ENCODE measurements at regions not wholly inside any gene's neighbourhood (a gene's known extent, or its start where the extent isn't known, plus 50 kb on each side); places are given as distances from the start of the nearest gene placed in this dataset.

DNA sequence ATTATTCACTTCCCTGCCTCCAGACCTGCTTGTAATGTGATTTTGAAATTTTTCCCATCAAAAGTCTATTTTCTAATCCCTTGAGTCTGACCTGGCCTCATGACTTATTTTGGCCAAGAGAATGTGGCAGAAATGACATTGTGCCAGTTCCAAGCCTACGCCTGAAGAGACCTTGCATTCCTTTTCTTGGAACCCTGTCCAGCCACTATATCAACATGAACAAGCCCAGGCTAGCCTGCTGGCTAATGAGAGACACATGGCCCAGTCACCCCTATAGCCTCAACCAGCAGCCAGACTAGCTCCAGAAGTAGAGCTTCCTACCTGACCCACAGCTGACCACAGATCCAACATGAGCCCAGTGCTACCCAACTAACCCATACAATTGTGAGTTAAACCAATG lies 121.1 kb upstream of the ACP3 start:
- no peaks in the 10 kb centered on the region for H3K36me3 ChIP-seq
- H3K4me3 ChIP-seq = no peak overlapping the region
- H3K9me3 ChIP-seq = no peaks in the 10 kb centered on the region
- no peaks in the 10 kb centered on the region for H3K4me1 ChIP-seq
- DNase-seq = no peak
- intact Hi-C loops (cut with DNase I) = no loop called here
- no peaks in the 10 kb centered on the region for H3K27me3 ChIP-seq
- 97 to 98% methylated on average over 1 of the region's 1 CpG for WGBS, 2 donors
- TF ChIP-seq, protein P1, sequence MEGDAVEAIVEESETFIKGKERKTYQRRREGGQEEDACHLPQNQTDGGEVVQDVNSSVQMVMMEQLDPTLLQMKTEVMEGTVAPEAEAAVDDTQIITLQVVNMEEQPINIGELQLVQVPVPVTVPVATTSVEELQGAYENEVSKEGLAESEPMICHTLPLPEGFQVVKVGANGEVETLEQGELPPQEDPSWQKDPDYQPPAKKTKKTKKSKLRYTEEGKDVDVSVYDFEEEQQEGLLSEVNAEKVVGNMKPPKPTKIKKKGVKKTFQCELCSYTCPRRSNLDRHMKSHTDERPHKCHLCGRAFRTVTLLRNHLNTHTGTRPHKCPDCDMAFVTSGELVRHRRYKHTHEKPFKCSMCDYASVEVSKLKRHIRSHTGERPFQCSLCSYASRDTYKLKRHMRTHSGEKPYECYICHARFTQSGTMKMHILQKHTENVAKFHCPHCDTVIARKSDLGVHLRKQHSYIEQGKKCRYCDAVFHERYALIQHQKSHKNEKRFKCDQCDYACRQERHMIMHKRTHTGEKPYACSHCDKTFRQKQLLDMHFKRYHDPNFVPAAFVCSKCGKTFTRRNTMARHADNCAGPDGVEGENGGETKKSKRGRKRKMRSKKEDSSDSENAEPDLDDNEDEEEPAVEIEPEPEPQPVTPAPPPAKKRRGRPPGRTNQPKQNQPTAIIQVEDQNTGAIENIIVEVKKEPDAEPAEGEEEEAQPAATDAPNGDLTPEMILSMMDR (IDR thresholded peaks at IDR 0.05) = no peak
- TF ChIP-seq POLR2AphosphoS5 (IDR thresholded peaks at IDR 0.05) (no peak), POLR2A (IDR thresholded peaks at IDR 0.05) (no peak), EP300 (IDR thresholded peaks at IDR 0.05) (no peak)
- H3K27ac ChIP-seq = no peak overlapping the region

DNA sequence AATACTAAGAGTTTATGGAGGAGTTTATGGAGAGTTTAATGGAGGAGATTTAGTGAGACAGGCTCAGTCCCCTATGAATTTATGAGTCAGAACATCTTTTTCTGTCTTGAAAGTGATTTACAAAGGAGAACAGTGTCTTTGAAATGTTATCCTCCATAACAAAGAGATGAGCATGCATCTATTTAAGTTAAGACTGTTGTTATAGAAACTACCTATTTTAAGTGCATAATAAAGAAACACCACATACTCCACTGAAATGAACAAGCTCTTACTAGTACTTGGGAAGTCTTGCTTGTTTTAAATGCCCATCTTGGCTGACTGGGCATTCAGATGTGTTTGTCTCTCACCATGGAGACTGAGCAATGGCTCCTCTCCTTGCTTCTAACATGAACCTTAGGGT lies 118.7 kb upstream of the ACP3 start:
- H3K27ac ChIP-seq = no peak overlapping the region
- H3K27me3 ChIP-seq = no peaks in the 10 kb centered on the region
- intact Hi-C loops (cut with DNase I) = no loop called here
- TF ChIP-seq, protein P1 (IDR thresholded peaks at IDR 0.05) = no peak
- no peak for TF ChIP-seq EP300 (IDR thresholded peaks at IDR 0.05)
- TF ChIP-seq POLR2A (IDR thresholded peaks at IDR 0.05) = no peak
- TF ChIP-seq POLR2AphosphoS5 (IDR thresholded peaks at IDR 0.05) = no peak
- no peaks in the 10 kb centered on the region for H3K4me1 ChIP-seq
- no peaks in the 10 kb centered on the region for H3K9me3 ChIP-seq
- H3K36me3 ChIP-seq = no peaks in the 10 kb centered on the region
- DNase-seq = no peak
- H3K4me3 ChIP-seq = no peak overlapping the region

DNA sequence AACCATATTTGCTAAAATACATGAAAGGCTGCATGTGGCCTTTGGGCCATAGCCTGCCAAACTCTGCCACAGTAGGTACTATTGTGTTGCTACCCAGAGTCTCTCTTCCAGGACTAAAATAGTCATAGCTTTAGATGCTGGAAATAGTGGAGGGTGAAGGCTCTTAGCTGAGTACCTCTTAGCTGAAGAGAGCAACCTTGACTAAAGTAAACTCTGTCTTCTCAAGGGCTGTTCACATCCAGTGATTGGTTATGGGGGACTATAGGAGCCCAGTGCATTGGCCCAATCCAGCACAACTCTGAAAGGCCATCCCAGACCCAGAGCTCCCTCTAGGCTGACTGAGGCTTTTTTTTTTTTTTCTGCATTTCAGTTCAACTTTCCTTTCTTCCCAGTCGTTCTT lies 117.8 kb upstream of the ACP3 start:
- no peaks in the 10 kb centered on the region for H3K36me3 ChIP-seq
- WGBS, 2 donors = 56 to 60% methylated on average over 1 of the region's 1 CpG
- no peak for TF ChIP-seq POLR2A (IDR thresholded peaks at IDR 0.05)
- TF ChIP-seq, protein P1 (IDR thresholded peaks at IDR 0.05) = no peak
- no peak for TF ChIP-seq POLR2AphosphoS5 (IDR thresholded peaks at IDR 0.05)
- no peak for TF ChIP-seq EP300 (IDR thresholded peaks at IDR 0.05)

DNA sequence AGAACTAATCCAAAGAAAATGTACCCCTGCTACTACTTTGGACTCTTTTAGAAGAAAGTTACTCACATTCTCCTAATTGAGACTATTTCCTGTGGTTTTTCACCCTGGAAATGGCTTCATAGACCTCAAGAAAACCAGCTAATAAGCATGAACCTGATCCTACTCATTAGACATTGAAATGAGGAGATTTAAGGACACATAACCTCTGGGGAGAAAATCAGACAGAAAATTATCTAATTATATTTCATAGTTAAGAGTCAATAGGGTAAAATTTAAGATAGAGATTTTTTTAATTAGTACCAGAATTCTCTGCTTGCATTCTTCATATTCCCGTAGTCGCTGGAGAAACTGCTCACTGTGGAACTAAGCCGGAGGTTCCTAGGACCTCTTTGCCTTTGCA lies 114.6 kb upstream of the ACP3 start:
- TF ChIP-seq EP300 (IDR thresholded peaks at IDR 0.05) (no peak), POLR2AphosphoS5 (IDR thresholded peaks at IDR 0.05) (no peak), POLR2A (IDR thresholded peaks at IDR 0.05) (no peak)
- TF ChIP-seq, protein P1 (IDR thresholded peaks at IDR 0.05) = no peak
- intact Hi-C loops (cut with DNase I) = no loop called here
- 80 to 97% methylated on average over 3 of the region's 3 CpGs for WGBS, 2 donors

More for the DNA sequence above, 117.8 kb upstream of the ACP3 start:
- DNase-seq = no peak
- Histone ChIP-seq H3K27ac (no peak overlapping the region), H3K27me3 (no peaks in the 10 kb centered on the region), H3K9me3 (no peaks in the 10 kb centered on the region), H3K4me1 (no peaks in the 10 kb centered on the region), H3K4me3 (no peak overlapping the region)
- intact Hi-C loops (cut with DNase I) = no loop called here

DNA sequence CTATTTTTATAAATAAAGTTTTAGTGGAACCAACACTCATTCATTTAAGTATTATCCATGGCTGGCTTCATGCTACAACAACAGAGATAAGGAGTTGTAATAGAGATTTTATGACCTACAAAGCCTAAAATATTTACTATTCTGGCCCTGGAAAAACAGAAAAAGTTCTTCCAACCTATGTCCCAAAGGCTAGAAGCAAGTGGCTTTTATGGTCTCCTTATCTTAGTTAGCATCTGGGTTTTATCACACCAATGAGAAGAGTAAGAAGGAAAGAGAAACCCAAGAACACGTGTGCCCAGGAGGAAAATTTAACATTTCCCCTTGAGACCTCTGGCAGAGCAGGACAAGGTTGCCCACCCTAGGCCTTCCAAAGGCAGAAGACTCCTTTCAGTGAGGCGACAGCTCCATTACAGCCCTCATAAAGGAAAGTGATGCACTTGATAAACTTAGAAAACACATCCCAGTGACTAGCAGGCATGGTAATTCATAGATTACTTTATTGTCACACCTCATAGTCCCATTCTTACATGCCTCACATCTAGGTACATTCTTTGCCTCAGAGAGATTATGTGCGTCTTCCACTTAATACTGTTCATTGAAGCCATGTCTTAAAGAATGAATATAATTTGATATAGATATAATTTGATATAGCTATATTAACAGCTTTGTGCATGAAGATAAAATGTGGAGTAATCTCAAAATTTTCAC lies 113.2 kb upstream of the ACP3 start:
- Histone ChIP-seq H3K27me3 (no peaks in the 10 kb centered on the region), H3K9me3 (no peaks in the 10 kb centered on the region), H3K4me3 (no peak overlapping the region), H3K36me3 (no peaks in the 10 kb centered on the region), H3K4me1 (no peaks in the 10 kb centered on the region), H3K27ac (no peak overlapping the region)
- TF ChIP-seq, protein P1 (IDR thresholded peaks at IDR 0.05) = no peak
- TF ChIP-seq POLR2AphosphoS5 (IDR thresholded peaks at IDR 0.05) (no peak), EP300 (IDR thresholded peaks at IDR 0.05) (no peak), POLR2A (IDR thresholded peaks at IDR 0.05) (no peak)
- WGBS, 2 donors = 14 to 45% methylated on average over 3 of the region's 3 CpGs
- DNase-seq = no peak
- intact Hi-C loops (cut with DNase I) = no loop called here

More for the DNA sequence above, 114.6 kb upstream of the ACP3 start:
- no peak overlapping the region for H3K27ac ChIP-seq
- H3K4me1 ChIP-seq = no peaks in the 10 kb centered on the region
- H3K4me3 ChIP-seq = no peak overlapping the region
- no peaks in the 10 kb centered on the region for H3K9me3 ChIP-seq
- H3K36me3 ChIP-seq = no peaks in the 10 kb centered on the region
- no peaks in the 10 kb centered on the region for H3K27me3 ChIP-seq
- DNase-seq = no peak

All from sigmoid colon (tissue), 6 donors.